ENCODE measurements at regions not wholly inside any gene's neighbourhood (a gene's known extent, or its start where the extent isn't known, plus 50 kb on each side); places are given as distances from the start of the nearest gene placed in this dataset.

- no peaks in the 10 kb centered on the region for H3K27me3 Mint-ChIP-seq
Measured at GRCh38 chr3:31445701-31446100, 87.0 kb upstream of the STT3B start.

GRCh38 chr3:31448035-31448881, 84.5 kb upstream of the STT3B start:
- H3K27me3 Mint-ChIP-seq = no peaks in the 10 kb centered on the region
- intact Hi-C loops (cut with micrococcal nuclease) = no loop called here
- no peak overlapping the region for H3K27ac Mint-ChIP-seq
- no peaks in the 10 kb centered on the region for H3K36me3 Mint-ChIP-seq (ENCODE audit: low read depth)
- H3K4me3 Mint-ChIP-seq = no peak overlapping the region
- peaks cover 8% of the 10 kb centered on the region for H3K4me1 Mint-ChIP-seq (ENCODE audit: low read depth)
- H3K9me3 Mint-ChIP-seq = peaks cover 17% of the 10 kb centered on the region

More at GRCh38 chr3:31445701-31446100, 87.0 kb upstream of the STT3B start:
- H3K27ac Mint-ChIP-seq = no peak overlapping the region
- peaks cover 17% of the 10 kb centered on the region for H3K9me3 Mint-ChIP-seq
- peaks cover 8% of the 10 kb centered on the region for H3K4me1 Mint-ChIP-seq (ENCODE audit: low read depth)
- H3K36me3 Mint-ChIP-seq (ENCODE audit: low read depth) = no peaks in the 10 kb centered on the region
- H3K4me3 Mint-ChIP-seq = no peak overlapping the region
- intact Hi-C loops (cut with micrococcal nuclease) = no loop called here

GRCh38 chr3:31448882-31449243, 83.9 kb upstream of the STT3B start:
- intact Hi-C loops (cut with micrococcal nuclease) = no loop called here
- Mint-ChIP-seq H3K4me1 (ENCODE audit: low read depth) (peaks cover 8% of the 10 kb centered on the region), H3K27me3 (no peaks in the 10 kb centered on the region), H3K4me3 (no peak overlapping the region), H3K27ac (no peak overlapping the region), H3K36me3 (ENCODE audit: low read depth) (no peaks in the 10 kb centered on the region), H3K9me3 (peaks cover 17% of the 10 kb centered on the region)

- H3K9me3 Mint-ChIP-seq = peaks cover 17% of the 10 kb centered on the region
- no peak overlapping the region for H3K27ac Mint-ChIP-seq
- H3K4me3 Mint-ChIP-seq = no peak overlapping the region
- intact Hi-C loops (cut with micrococcal nuclease) = no loop called here
- no peaks in the 10 kb centered on the region for H3K27me3 Mint-ChIP-seq
- H3K36me3 Mint-ChIP-seq (ENCODE audit: low read depth) = no peaks in the 10 kb centered on the region
- H3K4me1 Mint-ChIP-seq (ENCODE audit: low read depth) = peaks cover 8% of the 10 kb centered on the region
Measured at GRCh38 chr3:31449318-31449717, 83.4 kb upstream of the STT3B start.

- Mint-ChIP-seq H3K4me1 (ENCODE audit: low read depth) (peaks cover 12% of the 10 kb centered on the region), H3K4me3 (no peak overlapping the region), H3K27ac (no peak overlapping the region), H3K36me3 (ENCODE audit: low read depth) (no peaks in the 10 kb centered on the region), H3K9me3 (peaks cover 21% of the 10 kb centered on the region), H3K27me3 (no peaks in the 10 kb centered on the region)
- intact Hi-C loops (cut with micrococcal nuclease) = no loop called here
Measured at GRCh38 chr3:31450345-31450744, 82.4 kb upstream of the STT3B start.

- H3K9me3 Mint-ChIP-seq = peaks cover 27% of the 10 kb centered on the region
- intact Hi-C loops (cut with micrococcal nuclease) = no loop called here
- no peak overlapping the region for H3K4me3 Mint-ChIP-seq
- H3K27ac Mint-ChIP-seq = no peak overlapping the region
- peaks cover 28% of the 10 kb centered on the region for H3K4me1 Mint-ChIP-seq (ENCODE audit: low read depth)
- no peaks in the 10 kb centered on the region for H3K27me3 Mint-ChIP-seq
- no peaks in the 10 kb centered on the region for H3K36me3 Mint-ChIP-seq (ENCODE audit: low read depth)
Measured at GRCh38 chr3:31452495-31453106, 80.1 kb upstream of the STT3B start.

GRCh38 chr3:31453430-31453829, 79.3 kb upstream of the STT3B start:
- peaks cover 28% of the 10 kb centered on the region for H3K4me1 Mint-ChIP-seq (ENCODE audit: low read depth)
- intact Hi-C loops (cut with micrococcal nuclease) = no loop called here
- H3K27me3 Mint-ChIP-seq = no peaks in the 10 kb centered on the region
- peaks cover 27% of the 10 kb centered on the region for H3K9me3 Mint-ChIP-seq
- H3K36me3 Mint-ChIP-seq (ENCODE audit: low read depth) = no peaks in the 10 kb centered on the region
- no peak overlapping the region for H3K27ac Mint-ChIP-seq
- no peak overlapping the region for H3K4me3 Mint-ChIP-seq

- H3K4me3 Mint-ChIP-seq = no peak overlapping the region
- H3K9me3 Mint-ChIP-seq = peaks cover 10% of the 10 kb centered on the region
- intact Hi-C loops (cut with micrococcal nuclease) = no loop called here
- H3K36me3 Mint-ChIP-seq (ENCODE audit: low read depth) = no peaks in the 10 kb centered on the region
- H3K4me1 Mint-ChIP-seq (ENCODE audit: low read depth) = peaks cover 20% of the 10 kb centered on the region
- H3K27me3 Mint-ChIP-seq = no peaks in the 10 kb centered on the region
- peak overlapping the region; percentile 41 for H3K27ac Mint-ChIP-seq
Measured at GRCh38 chr3:31455524-31455923, 77.2 kb upstream of the STT3B start.

- intact Hi-C loops (cut with micrococcal nuclease) = no loop called here
- H3K27ac Mint-ChIP-seq = no peak overlapping the region
Measured at GRCh38 chr3:31456373-31456772, 76.4 kb upstream of the STT3B start.

GRCh38 chr3:31461426-31461825, 71.3 kb upstream of the STT3B start:
- no peaks in the 10 kb centered on the region for H3K9me3 Mint-ChIP-seq
- H3K4me3 Mint-ChIP-seq = no peak overlapping the region
- H3K27ac Mint-ChIP-seq = no peak overlapping the region
- H3K36me3 Mint-ChIP-seq (ENCODE audit: low read depth) = no peaks in the 10 kb centered on the region
- intact Hi-C loops (cut with micrococcal nuclease) = no loop called here
- H3K27me3 Mint-ChIP-seq = peaks cover 4% of the 10 kb centered on the region
- H3K4me1 Mint-ChIP-seq (ENCODE audit: low read depth) = peaks cover 5% of the 10 kb centered on the region

More at GRCh38 chr3:31456373-31456772, 76.4 kb upstream of the STT3B start:
- no peak overlapping the region for H3K4me3 Mint-ChIP-seq
- H3K36me3 Mint-ChIP-seq (ENCODE audit: low read depth) = no peaks in the 10 kb centered on the region
- no peaks in the 10 kb centered on the region for H3K27me3 Mint-ChIP-seq
- H3K9me3 Mint-ChIP-seq = peaks cover 10% of the 10 kb centered on the region
- H3K4me1 Mint-ChIP-seq (ENCODE audit: low read depth) = peaks cover 20% of the 10 kb centered on the region

GRCh38 chr3:31462050-31462569, 70.6 kb upstream of the STT3B start:
- H3K4me1 Mint-ChIP-seq (ENCODE audit: low read depth) = no peaks in the 10 kb centered on the region
- no peak overlapping the region for H3K27ac Mint-ChIP-seq
- no peak overlapping the region for H3K4me3 Mint-ChIP-seq
- no peaks in the 10 kb centered on the region for H3K9me3 Mint-ChIP-seq
- peaks cover 4% of the 10 kb centered on the region for H3K27me3 Mint-ChIP-seq
- intact Hi-C loops (cut with micrococcal nuclease) = no loop called here
- no peaks in the 10 kb centered on the region for H3K36me3 Mint-ChIP-seq (ENCODE audit: low read depth)

- H3K4me1 Mint-ChIP-seq (ENCODE audit: low read depth) = no peaks in the 10 kb centered on the region
Measured at GRCh38 chr3:31465999-31466398, 66.7 kb upstream of the STT3B start.

GRCh38 chr3:31466866-31467265, 65.9 kb upstream of the STT3B start:
- Mint-ChIP-seq H3K4me3 (no peak overlapping the region), H3K9me3 (peaks cover 2% of the 10 kb centered on the region), H3K27me3 (peaks cover 4% of the 10 kb centered on the region), H3K27ac (no peak overlapping the region), H3K36me3 (ENCODE audit: low read depth) (no peaks in the 10 kb centered on the region), H3K4me1 (ENCODE audit: low read depth) (no peaks in the 10 kb centered on the region)
- intact Hi-C loops (cut with micrococcal nuclease) = no loop called here

More at GRCh38 chr3:31465999-31466398, 66.7 kb upstream of the STT3B start:
- no peaks in the 10 kb centered on the region for H3K36me3 Mint-ChIP-seq (ENCODE audit: low read depth)
- intact Hi-C loops (cut with micrococcal nuclease) = no loop called here
- no peak overlapping the region for H3K4me3 Mint-ChIP-seq
- H3K27me3 Mint-ChIP-seq = peaks cover 4% of the 10 kb centered on the region
- no peak overlapping the region for H3K27ac Mint-ChIP-seq
- no peaks in the 10 kb centered on the region for H3K9me3 Mint-ChIP-seq

- Mint-ChIP-seq H3K36me3 (ENCODE audit: low read depth) (no peaks in the 10 kb centered on the region), H3K4me1 (ENCODE audit: low read depth) (peaks cover 10% of the 10 kb centered on the region)
- intact Hi-C loops (cut with micrococcal nuclease) = no loop called here
Measured at GRCh38 chr3:31468433-31468832, 64.3 kb upstream of the STT3B start.

More at GRCh38 chr3:31468433-31468832, 64.3 kb upstream of the STT3B start:
- no peak overlapping the region for H3K27ac Mint-ChIP-seq
- no peaks in the 10 kb centered on the region for H3K27me3 Mint-ChIP-seq
- peaks cover 18% of the 10 kb centered on the region for H3K9me3 Mint-ChIP-seq
- no peak overlapping the region for H3K4me3 Mint-ChIP-seq
